ENCODE measurements at regions not wholly inside any gene's neighbourhood (a gene's known extent, or its start where the extent isn't known, plus 50 kb on each side); places are given as distances from the start of the nearest gene placed in this dataset.

- DNase-seq (ENCODE audit: low read depth in 2 of 2): no peak
These were observed 426.1 kb downstream of the PABPC4L start for GRCh38 chr4:133775469-133775868.

GRCh38 chr4:133759428-133759827 lies 442.2 kb downstream of the PABPC4L start:
- DNase-seq (ENCODE audit: low read depth in 2 of 2): no peak

DNA sequence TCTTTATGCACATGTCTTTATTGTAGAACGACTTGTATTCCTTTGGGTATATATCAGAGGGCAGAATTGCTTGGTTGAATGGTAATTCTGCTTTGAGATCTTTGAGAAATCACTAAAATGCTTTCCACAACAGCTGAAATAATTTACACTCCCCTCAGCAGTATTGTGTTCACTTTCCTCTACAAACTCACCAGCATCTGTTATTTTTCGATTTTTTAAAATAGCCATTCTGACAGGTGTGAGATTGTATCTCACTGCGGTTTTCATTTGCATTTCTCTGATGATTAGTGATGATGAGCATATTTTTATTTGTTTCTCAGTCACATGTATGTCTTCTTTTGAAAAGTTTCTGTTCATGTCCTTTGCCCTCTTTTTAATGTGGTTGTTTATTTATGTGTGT lies 459.8 kb downstream of the PABPC4L start:
- no peak for DNase-seq (ENCODE audit: low read depth in 2 of 2)

DNA sequence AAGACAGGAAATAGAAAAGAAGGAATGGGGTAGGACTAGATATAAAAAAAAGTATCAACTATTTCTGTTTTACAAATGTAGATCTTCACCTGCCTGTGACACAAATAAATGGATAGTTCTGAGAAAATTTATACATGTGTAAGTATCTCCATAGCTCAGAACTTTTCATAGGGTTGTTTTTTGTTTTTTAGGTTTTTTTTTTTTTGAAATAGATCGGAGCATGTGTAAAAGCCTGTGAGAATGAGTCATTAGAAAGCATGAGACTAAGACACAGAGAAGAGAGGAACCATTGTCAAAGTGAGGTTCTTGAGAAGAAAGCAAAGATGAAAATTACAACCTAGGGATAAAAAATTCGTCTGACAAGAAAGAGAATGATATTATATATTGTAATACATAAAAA lies 481.6 kb downstream of the PABPC4L start:
- DNase-seq (ENCODE audit: low read depth in 2 of 2): no peak

DNA sequence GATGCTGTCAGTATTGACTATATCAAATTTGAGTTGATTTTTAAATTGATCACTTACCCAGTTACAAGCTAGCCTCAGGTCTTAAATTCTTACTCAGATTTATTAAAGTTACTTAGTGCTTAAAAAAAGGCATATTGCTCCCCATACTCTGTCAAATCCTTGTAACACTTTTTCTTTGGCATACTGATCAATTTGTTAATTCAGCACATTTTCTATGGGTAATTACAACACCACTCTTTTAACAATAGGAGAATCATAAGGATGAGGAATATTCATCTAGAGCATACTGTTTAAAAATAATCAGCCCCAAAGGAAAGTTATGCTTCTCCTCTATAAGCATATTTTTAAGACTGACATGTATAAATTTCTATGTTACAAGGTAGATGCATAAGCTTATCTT lies 482.5 kb downstream of the PABPC4L start:
- no peak for DNase-seq (ENCODE audit: low read depth in 2 of 2)

DNA sequence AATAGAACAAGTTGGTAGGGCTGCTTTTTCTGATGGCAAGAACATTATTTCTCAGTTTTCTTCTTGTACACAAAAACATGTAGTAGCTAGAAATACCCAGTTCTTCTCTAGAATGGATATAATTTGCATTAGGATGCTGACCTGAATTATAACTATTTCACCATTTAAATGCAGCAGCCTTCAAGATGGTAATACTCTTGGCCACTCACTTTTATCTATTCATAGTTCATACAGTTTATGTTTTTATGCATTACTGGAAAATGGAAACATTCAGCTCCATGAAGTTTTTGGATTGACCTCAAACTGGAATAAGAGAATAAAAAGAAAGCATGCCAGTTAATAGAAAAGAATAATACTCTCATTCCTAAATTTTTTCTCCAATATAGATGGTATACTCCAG lies 487.4 kb downstream of the PABPC4L start:
- DNase-seq (ENCODE audit: low read depth in 2 of 2): no peak

DNA sequence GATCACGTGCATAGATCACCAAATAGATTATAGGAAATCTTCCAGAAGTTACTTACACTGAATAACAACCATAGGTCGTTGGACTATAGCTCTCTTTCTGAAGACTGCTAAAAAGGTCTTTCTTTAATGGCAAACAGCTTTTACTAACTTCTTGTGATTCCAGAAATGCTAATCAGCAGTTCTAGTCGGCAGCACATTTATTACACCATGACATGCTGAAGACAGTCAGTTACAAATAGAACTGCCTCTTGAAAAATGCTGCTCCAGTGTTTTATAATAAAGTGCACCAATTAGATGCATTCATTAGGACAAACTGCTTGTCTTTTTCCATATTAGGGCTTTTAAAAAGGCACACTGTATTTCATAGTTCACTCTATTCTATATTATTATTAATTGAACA lies 488.2 kb downstream of the PABPC4L start:
- no peak for DNase-seq (ENCODE audit: low read depth in 2 of 2)

- DNase-seq (ENCODE audit: low read depth in 2 of 2): no peak
These were observed 489.8 kb downstream of the PABPC4L start for GRCh38 chr4:133711817-133712216.

- DNase-seq (ENCODE audit: low read depth in 2 of 2): no peak
These were observed 507.2 kb downstream of the PABPC4L start for GRCh38 chr4:133694416-133694815.

- DNase-seq (ENCODE audit: low read depth in 2 of 2): no peak
These were observed 517.6 kb downstream of the PABPC4L start for GRCh38 chr4:133683967-133684366.

DNA sequence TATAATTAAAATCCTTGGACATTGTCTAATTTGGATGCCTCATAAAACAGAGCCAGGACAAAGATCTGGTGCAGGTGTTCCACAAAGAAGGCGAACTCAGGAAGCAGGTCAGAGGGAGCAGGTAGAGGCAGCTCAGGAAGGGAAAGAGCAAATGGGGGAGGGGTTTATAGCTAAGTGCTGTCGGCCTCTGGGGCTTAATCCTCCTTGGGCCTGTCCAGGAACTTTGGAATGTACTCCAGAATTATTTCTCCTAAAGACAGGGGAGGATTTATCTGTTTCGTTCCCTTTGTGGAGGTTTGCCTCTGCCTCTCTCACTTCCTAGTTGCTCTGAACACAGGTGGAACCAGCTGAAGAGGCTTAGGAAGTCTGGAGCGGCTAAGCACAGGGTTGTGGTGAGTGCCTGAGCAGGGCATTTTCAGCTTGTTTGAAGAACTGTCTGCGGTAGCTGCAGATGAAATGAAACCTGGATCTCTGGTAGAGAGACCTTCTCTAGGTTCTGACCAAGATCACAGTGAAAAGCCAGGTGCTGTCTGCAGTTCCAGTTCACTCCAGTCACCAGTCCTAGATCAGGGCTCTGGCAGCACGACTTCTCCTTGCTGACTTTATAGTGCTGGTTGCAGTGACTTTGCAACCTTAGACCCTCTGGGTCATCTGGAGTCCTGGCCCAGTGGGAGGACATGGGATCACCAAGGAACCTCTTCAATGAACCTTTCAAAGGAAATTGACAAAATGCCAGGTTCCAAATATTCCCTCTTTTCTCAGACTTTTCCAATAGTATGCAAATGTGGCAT lies 519.2 kb downstream of the PCDH10 start:
- DNase-seq (ENCODE audit: low read depth in 2 of 2): no peak

GRCh38 chr4:133647206-133647605 lies 498.1 kb downstream of the PCDH10 start:
- DNase-seq (ENCODE audit: low read depth in 2 of 2): no peak

- DNase-seq (ENCODE audit: low read depth in 2 of 2): no peak
These were observed 492.1 kb downstream of the PCDH10 start for GRCh38 chr4:133641191-133641590.

GRCh38 chr4:133638751-133639150 lies 489.7 kb downstream of the PCDH10 start:
- DNase-seq (ENCODE audit: low read depth in 2 of 2): no peak

- no peak for DNase-seq (ENCODE audit: low read depth in 2 of 2)
These were observed 488.1 kb downstream of the PCDH10 start for GRCh38 chr4:133637161-133637560.

- DNase-seq (ENCODE audit: low read depth in 2 of 2): no peak
These were observed 475.6 kb downstream of the PCDH10 start for GRCh38 chr4:133624744-133625143.

- DNase-seq (ENCODE audit: low read depth in 2 of 2): no peak
These were observed 474.8 kb downstream of the PCDH10 start for GRCh38 chr4:133623847-133624246.

GRCh38 chr4:133621628-133622027 lies 472.5 kb downstream of the PCDH10 start:
- DNase-seq (ENCODE audit: low read depth in 2 of 2): no peak

DNA sequence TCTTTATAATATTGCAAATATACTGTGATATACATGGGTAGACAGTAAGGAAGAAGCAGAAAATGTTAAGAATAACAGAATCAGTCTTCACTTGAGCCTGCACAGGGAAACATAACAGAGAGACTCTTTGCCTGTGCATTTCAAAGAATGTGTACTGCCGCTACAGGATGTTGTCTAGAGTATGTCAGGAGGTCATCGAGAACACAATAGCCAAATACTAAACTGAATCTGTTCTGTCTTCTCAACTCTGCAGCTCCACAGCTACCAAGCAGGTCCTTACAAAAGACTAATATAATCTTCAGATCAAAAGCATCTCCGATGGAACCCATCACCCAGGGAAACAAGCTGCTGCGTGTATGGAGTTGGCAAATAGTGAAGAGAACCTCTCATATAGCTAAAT lies 471.5 kb downstream of the PCDH10 start:
- DNase-seq (ENCODE audit: low read depth in 2 of 2): no peak

DNA sequence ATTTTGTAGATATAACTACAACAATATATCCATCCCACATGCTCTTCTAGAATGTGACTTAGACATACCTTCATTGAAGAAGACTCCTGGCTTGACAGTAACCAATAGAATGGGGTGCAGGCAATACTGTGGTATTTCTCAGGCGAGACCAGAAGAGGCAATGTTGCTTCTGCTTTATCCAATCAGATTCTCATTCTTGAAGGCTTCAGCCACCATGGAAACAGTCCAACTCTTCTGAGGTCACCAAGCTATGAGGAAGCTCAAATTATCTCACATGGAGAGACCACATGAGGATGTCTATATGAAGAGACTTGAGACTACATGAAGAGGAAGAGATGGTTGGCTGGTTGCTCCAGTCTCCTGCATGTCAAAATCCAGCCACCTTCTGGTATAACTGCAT lies 469.9 kb downstream of the PCDH10 start:
- no peak for DNase-seq (ENCODE audit: low read depth in 2 of 2)

- DNase-seq (ENCODE audit: low read depth in 2 of 2): no peak
These were observed 450.9 kb downstream of the PCDH10 start for GRCh38 chr4:133600008-133600407.

DNA sequence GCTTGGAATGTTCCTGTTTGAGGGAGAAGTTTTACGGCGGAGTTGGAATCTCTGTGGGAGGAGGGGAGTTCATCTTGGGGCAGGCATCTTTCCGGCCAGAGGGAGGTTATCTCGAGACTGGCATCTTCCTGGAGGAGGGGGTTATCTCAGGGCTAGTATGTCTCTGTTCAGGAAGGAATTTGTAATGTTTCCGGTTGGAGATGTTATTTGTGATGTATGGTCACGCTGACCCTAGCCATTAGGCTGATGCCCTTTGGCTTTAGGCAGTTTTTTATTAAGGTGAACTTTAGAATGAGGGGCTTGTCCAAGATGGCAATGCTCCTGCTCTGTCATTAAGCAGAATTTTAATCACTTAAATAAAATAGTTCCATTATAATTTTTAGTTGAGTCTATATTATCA lies 449.7 kb downstream of the PCDH10 start:
- DNase-seq (ENCODE audit: low read depth in 2 of 2): no peak

- DNase-seq (ENCODE audit: low read depth in 2 of 2): no peak
These were observed 448.2 kb downstream of the PCDH10 start for GRCh38 chr4:133597251-133597650.

DNA sequence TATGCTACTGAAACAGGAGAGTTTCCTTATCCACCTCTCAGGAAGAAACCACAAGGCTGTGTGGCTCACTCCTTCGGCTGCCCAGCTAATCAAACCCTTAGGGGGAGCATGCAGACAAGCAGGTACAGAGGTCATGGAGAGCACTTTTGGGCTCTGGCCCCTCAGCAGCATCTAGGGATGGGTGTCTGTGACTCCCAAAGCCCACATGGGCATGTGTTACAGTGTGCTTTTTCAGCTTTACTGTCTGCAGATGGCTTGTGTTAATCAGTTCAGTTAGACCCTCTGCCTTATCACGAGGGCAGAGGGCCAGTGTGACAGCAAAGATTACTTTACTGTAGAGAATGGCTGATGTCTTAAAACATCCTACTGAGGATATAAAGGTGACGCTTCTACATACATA lies 447.4 kb downstream of the PCDH10 start:
- DNase-seq (ENCODE audit: low read depth in 2 of 2): no peak
